ENCODE measurements at regions not wholly inside any gene's neighbourhood (a gene's known extent, or its start where the extent isn't known, plus 50 kb on each side); places are given as distances from the start of the nearest gene placed in this dataset.

DNA sequence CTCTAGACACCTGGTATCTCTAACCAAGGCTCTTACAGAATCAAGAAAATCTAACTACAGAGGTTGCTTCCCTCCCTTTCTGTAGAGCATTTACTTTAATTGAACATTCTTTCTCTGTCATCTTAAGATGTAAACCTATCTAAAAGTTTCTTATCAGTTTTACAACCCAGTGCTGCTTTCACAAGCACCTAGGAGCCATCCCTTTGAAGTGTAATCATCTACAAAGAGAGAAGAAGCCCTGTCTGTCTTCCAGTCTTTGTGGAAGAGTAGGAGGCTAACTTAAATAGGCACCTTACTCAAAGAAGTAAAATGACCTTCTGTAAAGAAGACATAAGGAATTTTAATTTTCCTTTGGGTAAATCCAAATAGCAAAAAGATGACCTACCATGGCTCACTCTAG lies 763.9 kb upstream of the LRFN5 start:
- TF ChIP-seq EZH2 (IDR thresholded peaks at IDR 0.05; ENCODE audit: low read length, unreplicated experiment) (no peak), EZH2phosphoT487 (IDR thresholded peaks at IDR 0.05; ENCODE audit: borderline replicate concordance, low read length) (no peak)
- TF ChIP-seq, protein P1, sequence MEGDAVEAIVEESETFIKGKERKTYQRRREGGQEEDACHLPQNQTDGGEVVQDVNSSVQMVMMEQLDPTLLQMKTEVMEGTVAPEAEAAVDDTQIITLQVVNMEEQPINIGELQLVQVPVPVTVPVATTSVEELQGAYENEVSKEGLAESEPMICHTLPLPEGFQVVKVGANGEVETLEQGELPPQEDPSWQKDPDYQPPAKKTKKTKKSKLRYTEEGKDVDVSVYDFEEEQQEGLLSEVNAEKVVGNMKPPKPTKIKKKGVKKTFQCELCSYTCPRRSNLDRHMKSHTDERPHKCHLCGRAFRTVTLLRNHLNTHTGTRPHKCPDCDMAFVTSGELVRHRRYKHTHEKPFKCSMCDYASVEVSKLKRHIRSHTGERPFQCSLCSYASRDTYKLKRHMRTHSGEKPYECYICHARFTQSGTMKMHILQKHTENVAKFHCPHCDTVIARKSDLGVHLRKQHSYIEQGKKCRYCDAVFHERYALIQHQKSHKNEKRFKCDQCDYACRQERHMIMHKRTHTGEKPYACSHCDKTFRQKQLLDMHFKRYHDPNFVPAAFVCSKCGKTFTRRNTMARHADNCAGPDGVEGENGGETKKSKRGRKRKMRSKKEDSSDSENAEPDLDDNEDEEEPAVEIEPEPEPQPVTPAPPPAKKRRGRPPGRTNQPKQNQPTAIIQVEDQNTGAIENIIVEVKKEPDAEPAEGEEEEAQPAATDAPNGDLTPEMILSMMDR (conservative IDR thresholded peaks at IDR 0.05; ENCODE audit: low read depth, low read length) = no peak
